Effector memory CD8-positive, alpha-beta T cell (primary cell): ENCODE measurements at regions not wholly inside any gene's neighbourhood (a gene's known extent, or its start where the extent isn't known, plus 50 kb on each side); places are given as distances from the start of the nearest gene placed in this dataset.

Experiments used
- ATAC-seq: fragments of 150-1000 bp; cut with Tn5 transposase; replicated peaks from 2 replicates; pipeline ENCODE4 v1.10.0; 2021; ENCODE audit warnings: mild to moderate bottlenecking, moderate library complexity
- DNase-seq, 3 experiments: peaks; one replicate each; pipeline ENCODE4 v3.0.0; 2021
- H3K27ac Mint-ChIP-seq, 2 donors: one replicate each; pipeline ENCODE4 v1.8.0; 2022; ENCODE audit warnings: mild to moderate bottlenecking in 2 of 2, mixed read lengths in 2 of 2, moderate library complexity in 2 of 2
- H3K27me3 Mint-ChIP-seq, 2 donors: one replicate each; pipeline ENCODE4 v1.8.0; 2022; ENCODE audit warnings: mixed read lengths in 2 of 2
- H3K36me3 Mint-ChIP-seq: one replicate; pipeline ENCODE4 v1.8.0; 2022; ENCODE audit warnings: mild to moderate bottlenecking, moderate library complexity, mixed read lengths; ENCODE audit not compliant: insufficient read depth
- H3K4me1 Mint-ChIP-seq, 2 donors: one replicate each; pipeline ENCODE4 v1.8.0; 2022; ENCODE audit warnings: low read depth in 2 of 2, mixed read lengths in 2 of 2
- H3K4me3 Mint-ChIP-seq, 2 donors: one replicate each; pipeline ENCODE4 v1.8.0; 2022; ENCODE audit warnings: mild to moderate bottlenecking in 2 of 2, mixed read lengths in 2 of 2, moderate library complexity in 2 of 2
- H3K9me3 Mint-ChIP-seq, 2 donors: one replicate each; pipeline ENCODE4 v1.8.0; 2022; ENCODE audit warnings: mixed read lengths in 2 of 2

DNA sequence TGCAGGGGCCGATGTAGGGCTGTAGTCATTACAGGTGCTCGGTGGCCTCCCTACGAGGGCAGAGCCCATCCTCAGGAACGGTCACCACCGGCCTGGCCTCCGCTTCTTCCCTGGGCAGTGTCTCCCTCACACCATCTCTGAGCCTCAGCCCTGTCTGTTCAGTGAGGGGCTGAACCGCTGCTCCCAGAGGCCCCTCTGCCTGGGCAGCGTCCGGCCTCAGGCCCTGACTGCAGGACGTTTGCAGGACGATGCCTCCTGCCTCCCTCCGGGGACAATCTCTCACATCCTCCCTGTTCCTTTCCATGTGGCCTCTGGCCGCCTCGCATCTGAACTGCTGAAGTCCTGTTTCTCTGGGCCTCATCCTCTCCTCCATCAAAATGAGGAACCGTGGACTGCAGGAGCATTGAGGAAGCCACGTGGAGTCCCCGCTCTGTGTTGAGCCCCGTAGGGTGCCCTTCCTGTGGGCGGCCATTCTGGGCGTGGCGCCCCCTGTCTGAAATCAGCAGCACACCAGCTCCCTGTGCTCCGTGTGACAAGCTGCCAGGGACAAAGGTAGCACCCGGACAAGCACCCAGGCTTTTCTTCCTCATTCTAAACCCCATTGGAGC is 933.5 kb downstream of the BRD1 start:
- DNase-seq (no peak), ATAC-seq (no peak)
- H3K36me3 Mint-ChIP-seq = no peaks in the 10 kb centered on the region
- H3K27me3 Mint-ChIP-seq = peaks cover 2 to 29% of the 10 kb centered on the region in 2 donors
- H3K4me3 Mint-ChIP-seq = no peak overlapping the region
- H3K9me3 Mint-ChIP-seq = no peaks in the 10 kb centered on the region
- H3K4me1 Mint-ChIP-seq = no peaks in the 10 kb centered on the region
- H3K27ac Mint-ChIP-seq = no peak overlapping the region

DNA sequence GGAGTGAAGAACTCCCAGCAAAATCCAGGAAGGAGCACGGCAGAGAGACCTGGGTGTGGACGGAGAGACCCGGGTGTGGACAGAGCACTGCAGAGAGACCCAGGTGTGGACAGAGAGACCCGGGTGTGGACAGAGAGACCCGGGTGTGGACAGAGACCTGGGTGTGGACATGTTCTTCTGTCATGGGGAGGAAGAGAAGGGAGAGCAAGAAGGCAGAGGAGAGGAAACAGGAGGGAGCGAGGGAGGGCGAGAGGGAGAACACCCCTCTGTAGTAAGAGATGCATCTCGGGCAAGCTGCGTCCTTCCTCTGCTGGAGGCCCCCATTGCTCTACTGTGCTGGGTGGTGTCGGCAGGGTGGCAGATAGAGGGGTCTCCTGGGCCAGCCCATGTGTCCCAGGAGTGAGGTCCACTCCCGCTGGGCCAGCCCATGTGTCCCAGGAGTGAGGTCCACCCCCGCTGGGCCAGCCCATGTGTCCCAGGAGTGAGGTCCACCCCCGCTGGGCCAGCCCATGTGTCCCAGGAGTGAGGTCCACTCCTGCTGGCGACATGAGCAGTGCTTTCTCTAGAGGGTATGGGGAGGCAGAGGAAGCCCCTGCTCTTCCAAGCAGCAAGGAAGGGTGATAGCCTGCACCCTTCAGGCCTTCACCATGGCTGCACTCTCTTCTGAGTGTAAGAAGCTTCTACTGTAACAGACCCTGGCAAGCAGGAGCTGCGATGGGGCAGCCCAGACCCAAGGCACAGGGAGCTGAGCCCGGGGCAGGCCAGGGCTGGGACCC is 934.2 kb downstream of the BRD1 start:
- Mint-ChIP-seq H3K4me3 (no peak overlapping the region), H3K27ac (no peak overlapping the region), H3K36me3 (no peaks in the 10 kb centered on the region), H3K9me3 (no peaks in the 10 kb centered on the region), H3K27me3 (peaks cover 5 to 29% of the 10 kb centered on the region in 2 donors), H3K4me1 (no peaks in the 10 kb centered on the region)
- DNase-seq (no peak), ATAC-seq (no peak)

DNA sequence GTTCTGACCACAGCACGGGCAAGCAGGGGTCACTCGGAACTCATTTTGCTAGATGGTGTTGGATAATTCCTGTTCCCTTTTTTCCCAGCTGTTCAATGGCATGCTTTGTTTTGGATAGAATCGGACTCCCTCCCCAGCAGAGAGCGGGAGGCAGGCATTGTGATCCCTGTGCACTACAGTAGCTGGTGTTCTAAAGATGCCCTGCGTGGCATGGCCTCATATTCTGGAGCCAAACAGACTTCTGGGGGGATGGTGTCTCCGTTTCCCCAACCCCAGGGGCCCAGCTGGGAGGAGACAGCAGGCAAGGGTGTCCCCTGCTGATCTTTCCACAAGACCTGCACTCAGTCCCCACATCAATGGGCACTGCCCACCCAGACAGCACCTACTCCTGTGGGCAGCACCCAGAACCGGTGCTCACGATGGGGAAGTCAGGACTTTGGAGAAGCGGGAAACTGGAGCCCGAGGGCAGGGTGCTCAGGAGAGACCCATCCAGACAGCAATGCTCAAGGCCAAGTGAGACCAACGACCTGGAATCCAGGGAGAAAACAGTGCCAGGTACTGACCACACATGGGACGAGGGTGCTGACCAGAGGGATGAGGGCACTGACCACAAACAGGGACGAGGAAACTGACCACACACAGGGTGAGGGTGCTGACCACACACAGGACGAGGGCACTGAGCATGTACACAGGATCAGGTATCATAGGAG is 934.9 kb downstream of the BRD1 start:
- peaks cover 5 to 29% of the 10 kb centered on the region in 2 donors for H3K27me3 Mint-ChIP-seq
- no peak overlapping the region for H3K4me3 Mint-ChIP-seq
- H3K27ac Mint-ChIP-seq = no peak overlapping the region
- no peaks in the 10 kb centered on the region for H3K4me1 Mint-ChIP-seq
- ATAC-seq (no peak), DNase-seq (no peak)
- no peaks in the 10 kb centered on the region for H3K36me3 Mint-ChIP-seq
- H3K9me3 Mint-ChIP-seq = no peaks in the 10 kb centered on the region

DNA sequence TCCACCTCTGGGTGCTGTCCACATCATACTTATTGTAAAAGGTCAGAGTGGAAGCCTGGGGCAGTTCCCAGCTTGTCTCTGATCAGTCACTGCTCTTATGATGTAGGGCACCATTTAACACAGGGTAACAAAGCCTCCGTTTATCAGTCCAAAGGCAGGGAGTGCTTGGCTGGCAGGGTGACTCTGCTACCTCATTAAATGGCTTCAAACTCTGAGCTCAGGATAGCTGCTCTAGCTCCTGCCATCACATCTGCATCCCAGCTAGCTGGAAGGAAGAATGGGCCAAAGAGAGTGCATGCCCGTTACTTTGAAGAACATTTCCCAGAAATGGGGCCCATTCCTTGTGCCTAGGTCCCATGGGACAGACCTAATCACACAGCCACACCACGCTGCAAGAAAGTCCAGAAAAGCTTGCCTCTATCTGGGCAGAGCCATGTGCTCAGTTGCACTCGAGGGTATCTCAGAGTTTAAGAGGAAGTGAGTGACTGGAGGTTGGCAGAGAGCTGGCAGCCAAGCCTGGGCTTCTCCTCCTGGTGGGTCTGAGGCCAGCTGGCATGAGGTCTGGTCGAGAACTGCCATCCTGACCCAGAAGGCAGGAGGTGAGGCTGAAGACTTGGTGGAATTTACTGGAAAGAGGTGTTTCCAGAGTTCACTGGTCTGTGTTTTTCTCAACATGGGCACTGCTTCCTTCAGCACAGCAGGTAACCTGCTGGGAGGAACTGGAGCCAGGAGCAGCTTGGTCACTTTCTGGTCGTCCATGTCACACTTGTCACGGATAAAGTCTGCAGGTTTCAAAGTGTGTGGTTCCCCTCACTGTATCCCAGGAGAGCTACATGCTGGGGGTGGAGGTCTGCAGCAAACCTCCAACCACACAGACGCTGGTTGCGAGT is 935.7 kb downstream of the BRD1 start:
- no peaks in the 10 kb centered on the region for H3K36me3 Mint-ChIP-seq
- H3K9me3 Mint-ChIP-seq = no peaks in the 10 kb centered on the region
- no peak for ATAC-seq
- no peak for DNase-seq
- H3K4me1 Mint-ChIP-seq = no peaks in the 10 kb centered on the region
- H3K27me3 Mint-ChIP-seq = peaks cover 5 to 29% of the 10 kb centered on the region in 2 donors
- no peak overlapping the region for H3K4me3 Mint-ChIP-seq
- H3K27ac Mint-ChIP-seq = no peak overlapping the region

DNA sequence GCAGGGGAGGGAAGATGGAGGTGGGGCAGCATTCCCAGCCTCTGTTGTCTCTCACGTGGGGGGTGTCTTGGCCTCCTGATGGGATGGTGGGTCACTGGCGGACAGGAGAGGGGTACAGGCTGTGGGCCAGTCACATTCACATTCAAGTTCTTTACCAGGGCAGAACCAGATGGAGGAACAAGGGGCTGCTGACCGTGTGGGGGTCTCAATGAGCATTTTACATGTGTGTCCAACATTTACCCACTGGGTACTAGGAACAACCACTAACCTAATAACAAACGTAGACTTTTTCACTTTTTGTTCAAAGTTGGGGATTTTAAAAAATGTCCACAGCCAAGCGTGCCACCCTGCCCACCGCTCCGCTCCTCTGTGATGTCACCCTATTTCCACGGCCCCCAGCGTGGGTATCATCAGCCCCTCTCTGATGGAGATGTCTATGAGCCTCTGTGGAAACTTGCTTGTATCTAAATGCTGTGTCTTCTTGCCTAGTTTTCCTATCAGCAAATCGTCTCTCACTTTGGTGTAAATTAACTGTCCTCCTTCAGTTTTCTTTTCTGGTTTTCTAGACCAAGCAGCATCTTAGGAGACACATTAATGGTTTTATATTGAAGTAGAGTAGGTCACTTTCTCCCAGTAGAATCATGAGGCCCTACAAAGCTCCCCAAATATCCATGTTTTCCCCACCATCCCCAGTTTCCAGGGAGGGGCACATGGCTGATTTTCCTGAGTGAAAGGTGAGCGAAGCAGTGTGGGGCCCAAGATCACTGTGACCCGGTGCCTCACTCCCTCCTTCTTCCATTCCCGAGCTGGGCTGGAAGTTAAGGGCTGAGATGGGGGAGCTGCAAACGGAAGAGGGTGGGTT is 936.7 kb downstream of the BRD1 start:
- no peak overlapping the region for H3K27ac Mint-ChIP-seq
- H3K9me3 Mint-ChIP-seq = no peaks in the 10 kb centered on the region
- peaks cover 5 to 29% of the 10 kb centered on the region in 2 donors for H3K27me3 Mint-ChIP-seq
- ATAC-seq (no peak), DNase-seq (no peak)
- H3K36me3 Mint-ChIP-seq = no peaks in the 10 kb centered on the region
- H3K4me1 Mint-ChIP-seq = no peaks in the 10 kb centered on the region
- H3K4me3 Mint-ChIP-seq = no peak overlapping the region

DNA sequence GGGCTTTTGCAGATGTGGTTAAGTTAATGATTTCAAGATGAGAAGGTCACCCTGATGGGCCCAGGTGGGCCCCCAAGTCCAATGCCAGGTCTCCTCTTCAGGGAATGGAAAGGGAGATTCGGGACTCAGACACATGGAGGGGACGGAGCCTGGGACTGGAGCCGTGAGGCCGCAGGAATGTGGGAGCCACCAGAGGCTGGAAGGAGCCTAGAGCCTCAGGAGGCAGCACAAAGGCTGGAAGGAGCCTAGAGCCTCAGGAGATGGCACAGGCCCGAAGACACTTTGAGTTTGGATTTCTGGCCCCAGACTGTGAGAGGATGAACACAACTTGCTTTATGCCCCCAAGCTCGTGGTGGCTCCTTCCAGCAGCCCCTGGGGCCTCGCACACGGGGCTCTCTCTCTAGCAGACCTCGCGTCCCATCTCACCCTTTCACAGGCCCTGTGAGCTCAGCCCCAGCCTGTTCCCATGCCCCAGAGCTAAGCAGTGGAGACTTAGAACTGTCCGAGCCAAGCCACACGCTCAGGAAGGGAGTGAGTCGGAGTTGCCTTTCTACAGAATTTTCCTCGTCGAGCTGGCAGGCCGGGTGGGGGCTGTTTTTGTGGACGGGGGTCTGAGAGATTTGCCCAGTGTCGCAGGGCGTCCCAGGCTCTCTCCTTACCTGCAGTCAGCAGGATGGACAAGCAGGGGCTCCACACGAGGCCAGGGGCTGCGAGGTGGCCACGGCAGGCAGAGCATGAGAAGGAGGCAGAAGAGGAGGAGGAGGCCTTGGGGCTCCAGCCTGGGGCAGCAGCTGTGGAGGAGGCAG is 937.6 kb downstream of the BRD1 start:
- no peaks in the 10 kb centered on the region for H3K36me3 Mint-ChIP-seq
- H3K27ac Mint-ChIP-seq = no peak overlapping the region
- DNase-seq (no peak), ATAC-seq (no peak)
- H3K9me3 Mint-ChIP-seq = no peaks in the 10 kb centered on the region
- H3K27me3 Mint-ChIP-seq = peaks cover 5 to 22% of the 10 kb centered on the region in 2 donors
- no peak overlapping the region for H3K4me3 Mint-ChIP-seq
- H3K4me1 Mint-ChIP-seq = no peaks in the 10 kb centered on the region

DNA sequence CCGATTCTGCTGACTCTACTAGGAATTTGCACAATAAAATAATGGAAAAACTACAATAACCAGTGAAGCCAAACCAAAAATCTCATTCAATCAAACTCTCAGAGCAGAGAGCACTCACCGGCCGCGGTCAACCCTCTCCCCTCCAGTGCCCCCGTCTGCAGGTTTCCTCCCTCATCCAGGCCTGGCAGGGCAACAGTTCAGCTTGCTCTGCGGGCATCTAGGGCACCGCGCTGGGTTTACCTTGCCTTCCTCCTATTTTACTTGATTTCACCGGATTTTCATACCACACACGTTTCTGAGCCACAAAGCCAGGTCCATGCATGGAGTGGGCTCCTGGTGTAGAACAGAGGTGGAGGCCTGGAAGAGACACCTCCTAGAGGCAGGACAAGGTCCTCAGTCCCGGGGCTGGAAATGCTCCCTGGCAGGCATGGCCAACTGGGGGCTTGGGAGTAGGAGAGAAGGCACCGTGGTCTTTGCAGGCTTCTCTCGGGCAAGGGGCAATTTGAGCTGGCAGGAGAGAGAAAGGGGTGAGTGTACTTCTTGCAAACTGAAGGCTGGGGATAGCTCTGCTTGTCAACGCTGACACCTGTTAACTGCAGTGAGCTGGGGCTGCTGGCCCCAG is 938.4 kb downstream of the BRD1 start:
- H3K4me3 Mint-ChIP-seq = no peak overlapping the region
- no peaks in the 10 kb centered on the region for H3K36me3 Mint-ChIP-seq
- peaks cover 5 to 14% of the 10 kb centered on the region in 2 donors for H3K27me3 Mint-ChIP-seq
- DNase-seq = no peak
- no peaks in the 10 kb centered on the region for H3K9me3 Mint-ChIP-seq
- no peaks in the 10 kb centered on the region for H3K4me1 Mint-ChIP-seq
- no peak for ATAC-seq
- no peak overlapping the region for H3K27ac Mint-ChIP-seq

DNA sequence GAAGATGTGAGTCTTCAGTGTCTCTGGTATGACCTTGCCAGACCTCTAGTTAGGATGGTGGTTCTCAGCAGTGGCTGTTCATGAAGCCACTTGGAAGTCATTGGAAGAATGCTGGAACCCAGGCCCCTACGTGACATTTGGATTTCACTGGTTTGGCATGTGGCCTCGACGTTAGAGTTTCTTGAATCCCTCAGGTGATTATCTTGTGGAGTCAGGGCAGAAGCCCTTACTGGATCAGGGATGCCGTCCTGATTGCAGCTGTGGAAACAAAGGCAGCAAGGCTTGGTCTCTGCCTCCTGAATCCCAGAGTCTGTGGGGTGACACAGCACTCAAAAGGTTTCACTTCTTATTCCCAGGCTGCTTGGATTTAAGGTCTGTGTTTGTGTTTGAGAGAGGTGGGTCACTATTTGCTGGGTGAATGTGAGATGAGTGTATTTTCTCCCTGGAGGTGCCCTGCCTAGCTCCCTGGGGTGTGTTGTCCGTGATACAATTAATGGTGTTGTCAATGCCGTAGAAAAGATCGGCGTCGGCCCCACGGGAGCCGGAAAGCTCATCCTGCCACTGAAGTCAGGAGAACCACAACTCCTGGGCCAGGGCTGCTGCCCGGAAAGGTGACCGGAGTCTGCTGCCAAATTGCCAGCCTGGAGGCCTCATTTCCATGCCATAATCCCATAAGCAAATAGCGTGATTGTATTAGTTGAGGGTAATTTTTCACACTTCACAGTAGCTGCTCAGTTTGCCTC is 939.0 kb downstream of the BRD1 start:
- DNase-seq (no peak), ATAC-seq (no peak)
- no peaks in the 10 kb centered on the region for H3K36me3 Mint-ChIP-seq
- H3K4me3 Mint-ChIP-seq = no peak overlapping the region
- no peaks in the 10 kb centered on the region for H3K4me1 Mint-ChIP-seq
- no peaks in the 10 kb centered on the region for H3K9me3 Mint-ChIP-seq
- H3K27me3 Mint-ChIP-seq = peaks cover 5 to 11% of the 10 kb centered on the region in 2 donors
- no peak overlapping the region for H3K27ac Mint-ChIP-seq

DNA sequence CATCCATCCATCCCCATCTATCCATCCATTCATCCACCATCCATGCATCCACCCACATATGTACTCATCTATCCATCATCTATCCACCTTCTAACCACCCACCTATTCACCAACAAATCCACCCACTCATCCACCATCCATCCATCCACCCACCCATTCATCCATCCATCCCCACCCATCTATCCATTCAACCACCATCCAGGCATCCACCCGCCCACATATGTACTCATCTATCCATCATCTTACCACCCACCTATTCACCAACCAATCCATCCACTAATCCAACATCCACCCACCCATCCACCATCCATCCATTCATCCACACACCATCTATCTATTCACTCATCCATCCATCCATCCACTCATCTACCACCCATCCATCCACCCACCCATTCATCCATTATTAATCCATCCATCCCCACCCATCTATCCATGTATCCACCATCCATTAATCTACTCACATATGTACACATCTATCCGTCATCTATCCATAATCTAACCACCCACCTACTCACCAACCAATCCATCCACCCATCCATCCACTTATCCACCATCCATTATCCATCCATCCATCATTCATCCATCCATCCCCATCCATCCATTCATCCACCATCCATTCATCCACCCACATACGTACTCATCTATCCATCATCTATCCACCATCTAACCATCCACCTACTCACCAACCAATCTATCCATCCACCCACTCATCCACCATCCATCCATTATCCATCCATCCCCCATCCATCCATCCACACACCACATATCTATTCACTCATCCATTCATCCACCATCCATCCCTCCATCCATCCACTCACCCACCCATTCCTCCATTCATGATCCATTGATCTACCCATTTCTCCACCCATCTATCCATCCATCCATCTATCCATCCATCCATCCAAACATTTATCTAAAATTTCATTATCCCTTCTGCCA is 940.0 kb downstream of the BRD1 start:
- Mint-ChIP-seq H3K27me3 (peaks cover 3 to 5% of the 10 kb centered on the region in 2 donors), H3K36me3 (no peaks in the 10 kb centered on the region), H3K4me1 (no peaks in the 10 kb centered on the region), H3K27ac (no peak overlapping the region), H3K4me3 (no peak overlapping the region), H3K9me3 (no peaks in the 10 kb centered on the region)
- DNase-seq (no peak), ATAC-seq (no peak)

DNA sequence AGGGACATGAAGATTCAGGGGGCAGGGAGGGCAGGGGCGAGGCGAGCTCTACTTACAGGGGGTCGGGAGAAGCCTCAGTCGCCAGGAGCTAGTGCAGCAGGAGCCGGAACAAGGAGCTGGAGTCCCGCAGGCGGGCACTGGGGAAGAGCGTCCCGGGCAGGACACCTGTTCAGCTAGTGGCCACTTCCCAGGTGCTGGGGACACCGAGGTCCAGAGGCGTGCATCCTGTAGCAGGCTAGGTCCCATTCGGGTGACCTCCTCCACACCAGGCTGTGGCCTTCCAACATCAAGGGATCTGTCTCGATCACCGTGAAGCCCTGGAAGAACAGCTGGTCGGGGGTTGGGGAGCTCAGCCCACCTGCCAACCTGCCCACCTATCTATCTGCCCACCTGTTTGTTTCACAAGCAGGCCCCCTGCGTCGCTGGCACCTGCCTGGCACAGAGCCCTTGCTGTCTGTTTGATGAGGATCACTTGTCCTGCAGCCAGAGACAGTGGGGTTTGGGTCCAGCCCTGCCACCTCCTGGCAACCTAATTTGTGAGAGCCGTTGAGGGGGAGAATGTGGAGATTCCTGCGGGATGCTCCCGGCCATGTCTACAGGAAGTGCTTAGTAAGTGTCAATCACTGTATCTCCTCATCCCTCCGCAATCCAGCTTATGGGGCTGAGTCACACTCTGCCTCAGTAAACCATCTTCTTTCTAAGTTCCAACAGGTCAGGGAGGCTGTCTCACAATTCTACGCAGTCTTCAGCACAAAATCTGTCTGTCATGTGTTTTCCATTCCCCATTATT is 940.9 kb downstream of the BRD1 start:
- H3K4me1 Mint-ChIP-seq = no peaks in the 10 kb centered on the region
- DNase-seq (no peak), ATAC-seq (no peak)

More for the DNA sequence above, 940.9 kb downstream of the BRD1 start:
- Mint-ChIP-seq H3K9me3 (no peaks in the 10 kb centered on the region), H3K27ac (no peak overlapping the region), H3K27me3 (peaks cover 0 to 5% of the 10 kb centered on the region in 2 donors), H3K36me3 (no peaks in the 10 kb centered on the region), H3K4me3 (no peak overlapping the region)
